HL-60 (cell line): ENCODE measurements at regions not wholly inside any gene's neighbourhood (a gene's known extent, or its start where the extent isn't known, plus 50 kb on each side); places are given as distances from the start of the nearest gene placed in this dataset.

Experiments
- DNase-seq, 2 experiments: peaks; one replicate each; pipeline ENCODE4 v3.0.0-alpha.2; 2010 to 2020; ENCODE audit warnings: low read depth in 1 of 2, low spot score in 1 of 2
- H3K27ac ChIP-seq: fragments of 250-450 bp; sonication (Bioruptor Pico); replicated peaks from 2 replicates; pipeline ENCODE4 v1.5.1; 2020; ENCODE audit warnings: mild to moderate bottlenecking, moderate library complexity
- H3K27me3 ChIP-seq: fragments of 250-450 bp; sonication (Bioruptor Pico); 2 replicates; pipeline ENCODE4 v1.5.1; 2021; ENCODE audit warnings: mild to moderate bottlenecking, moderate library complexity; ENCODE audit not compliant: insufficient read depth, poor library complexity, severe bottlenecking
- H3K4me3 ChIP-seq: replicated peaks from 2 replicates; pipeline ENCODE4 v1.5.1; 2011; ENCODE audit warnings: mild to moderate bottlenecking, control low read depth, low read length; ENCODE audit not compliant: insufficient read depth
- CTCF ChIP-seq: IDR thresholded peaks from one replicate; pipeline ENCODE4 v1.5.1; 2011; ENCODE audit warnings: low read length, control low read depth, inconsistent platforms; ENCODE audit not compliant: insufficient read depth
- GABPA ChIP-seq: IDR thresholded peaks from 2 replicates; pipeline ENCODE4 v1.6.1; 2012; ENCODE audit warnings: low read depth
- POLR2AphosphoS5 ChIP-seq: IDR thresholded peaks from 2 replicates; pipeline ENCODE4 v1.6.1; 2012; ENCODE audit warnings: low read depth
- REST ChIP-seq: IDR thresholded peaks from 2 replicates; pipeline ENCODE4 v1.6.1; 2012; ENCODE audit warnings: low read depth; ENCODE audit not compliant: insufficient replicate concordance
- SPI1 ChIP-seq: IDR thresholded peaks from 2 replicates; pipeline ENCODE4 v1.6.1; 2012; ENCODE audit warnings: low read depth, mild to moderate bottlenecking, borderline replicate concordance

- no peaks in the 10 kb centered on the region for H3K27me3 ChIP-seq
- DNase-seq, result no peak
- no peak for TF ChIP-seq SPI1
- TF ChIP-seq POLR2AphosphoS5, result no peak
- TF ChIP-seq GABPA, result no peak
- no peak for TF ChIP-seq CTCF
- TF ChIP-seq REST, result no peak
- H3K4me3 ChIP-seq, result no peak overlapping the region
- peak overlapping the region; percentile 28 for H3K27ac ChIP-seq
These were observed 69.9 kb upstream of the HK2 start for GRCh38 chr2:74763962-74764428.

- H3K27ac ChIP-seq, result peak overlapping the region; percentile 28
- peak; percentile 55 to 71 for DNase-seq
- H3K27me3 ChIP-seq, result no peaks in the 10 kb centered on the region
- H3K4me3 ChIP-seq, result no peak overlapping the region
- TF ChIP-seq GABPA (no peak), REST (peak; percentile 12)
These were observed 69.3 kb upstream of the HK2 start for GRCh38 chr2:74764429-74765272.

GRCh38 chr2:74766780-74767179 is 67.1 kb upstream of the HK2 start:
- no peaks in the 10 kb centered on the region for H3K27me3 ChIP-seq
- no peak overlapping the region for H3K27ac ChIP-seq
- no peak overlapping the region for H3K4me3 ChIP-seq
- no peak for TF ChIP-seq POLR2AphosphoS5
- no peak for TF ChIP-seq CTCF
- TF ChIP-seq GABPA, result no peak
- no peak for TF ChIP-seq SPI1
- TF ChIP-seq REST, result no peak
- no peak for DNase-seq
